ENCODE measurements at regions not wholly inside any gene's neighbourhood (a gene's known extent, or its start where the extent isn't known, plus 50 kb on each side); places are given as distances from the start of the nearest gene placed in this dataset.

DNA sequence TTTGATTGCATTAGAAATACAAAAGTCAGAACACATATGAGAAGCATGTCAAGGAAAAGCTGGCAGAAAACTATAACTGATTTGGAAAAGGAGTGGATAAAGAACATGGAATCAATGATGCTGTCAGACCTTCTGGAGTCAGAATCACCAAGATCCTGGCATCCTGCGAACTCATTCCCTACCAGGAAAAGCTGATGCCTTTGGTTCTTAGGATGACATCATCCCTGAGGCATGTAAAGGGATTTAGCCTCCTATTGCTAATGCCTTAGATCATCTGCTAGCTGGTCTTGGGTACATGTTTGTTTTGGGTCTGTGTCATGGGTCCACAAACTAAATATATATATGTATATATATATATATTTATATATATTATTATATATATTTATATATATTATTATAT lies 680.7 kb downstream of the EPHA4 start:
- DNase-seq = peak; percentile 14

DNA sequence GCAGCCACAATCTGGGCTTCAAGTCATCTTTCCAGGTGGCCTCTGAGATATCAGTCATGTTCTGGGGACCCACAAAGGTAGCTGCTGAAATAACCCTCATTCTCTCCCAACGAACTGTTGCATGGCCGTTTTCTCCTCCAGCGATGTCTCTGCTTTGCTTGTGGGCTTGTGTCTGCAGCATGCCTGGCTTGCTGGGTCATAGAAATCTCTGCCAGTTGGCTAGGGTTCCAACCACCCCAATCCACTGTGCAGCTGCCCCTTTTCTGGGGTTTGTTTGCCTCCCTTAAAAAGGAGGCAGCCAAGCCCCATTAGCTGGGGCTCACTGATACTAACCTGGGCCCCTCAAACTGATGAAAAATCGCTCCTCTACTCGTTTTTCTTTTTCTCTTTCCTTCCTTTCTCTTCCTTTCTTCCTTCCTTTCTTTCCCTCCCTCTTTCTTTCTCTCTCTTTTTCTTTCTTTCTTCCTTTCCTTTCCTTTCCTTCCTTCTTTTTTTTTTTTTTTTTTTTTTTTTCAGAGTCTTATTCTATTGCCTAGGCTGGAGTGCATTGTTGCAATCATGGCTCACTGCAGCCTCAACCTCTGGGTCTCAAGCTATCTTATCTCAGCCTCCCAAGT lies 680.0 kb downstream of the EPHA4 start:
- DNase-seq = no peak

DNA sequence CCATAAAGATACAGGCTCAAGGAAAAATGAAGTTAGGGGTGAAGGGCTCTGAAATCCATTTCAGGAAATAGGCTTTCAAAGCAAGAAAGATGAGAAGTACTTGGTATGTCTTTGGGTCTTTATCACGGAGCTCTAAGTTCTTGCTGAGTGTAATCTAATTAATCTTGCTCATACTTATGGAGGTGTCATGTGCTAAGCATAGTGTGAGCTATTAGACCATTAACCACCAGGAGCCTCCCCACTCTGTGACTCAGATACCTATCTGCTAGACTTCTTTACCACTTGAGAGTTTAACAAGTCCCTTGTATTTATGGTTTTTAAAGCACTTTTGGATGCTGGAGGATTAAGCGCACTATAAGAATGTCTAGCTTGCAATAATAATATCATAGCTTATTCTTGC lies 678.7 kb downstream of the EPHA4 start:
- DNase-seq = no peak

DNA sequence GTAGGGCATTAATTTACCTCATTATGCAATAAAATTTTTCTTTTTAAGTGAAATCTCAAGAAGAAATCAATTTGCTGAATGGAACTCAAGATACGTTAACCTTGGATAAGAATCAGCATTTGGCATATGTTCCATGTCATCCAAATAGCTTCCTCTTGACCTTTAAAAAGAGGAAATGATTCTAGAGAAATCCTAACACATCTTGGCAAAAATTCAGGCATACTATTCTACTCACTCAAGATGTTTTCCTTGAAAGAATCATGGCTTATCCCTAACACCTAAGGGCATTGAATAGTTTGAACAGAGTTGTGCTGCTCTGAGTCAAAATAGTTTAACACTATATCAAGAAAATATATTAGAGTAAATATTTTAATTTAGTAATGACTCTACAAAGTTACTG lies 678.0 kb downstream of the EPHA4 start:
- no peak for DNase-seq

DNA sequence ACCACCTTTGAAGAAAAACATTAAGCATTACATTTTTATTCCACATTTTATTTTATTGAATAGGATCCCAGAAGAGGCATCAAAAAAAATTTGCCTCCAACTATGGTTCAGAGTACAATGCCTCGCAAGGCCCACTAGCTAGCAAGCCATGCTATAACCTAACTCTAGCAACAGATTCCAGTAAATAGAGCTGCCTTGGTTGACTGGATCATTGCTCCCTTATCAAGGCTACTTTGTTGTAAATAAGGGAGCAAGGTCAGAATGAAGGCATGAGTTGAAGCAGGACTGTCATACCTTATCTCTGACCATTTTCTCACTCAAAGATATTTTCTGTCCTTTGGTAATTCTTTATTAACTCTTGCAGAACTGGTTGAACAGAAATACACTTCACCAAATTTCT lies 672.6 kb downstream of the EPHA4 start:
- DNase-seq = no peak

DNA sequence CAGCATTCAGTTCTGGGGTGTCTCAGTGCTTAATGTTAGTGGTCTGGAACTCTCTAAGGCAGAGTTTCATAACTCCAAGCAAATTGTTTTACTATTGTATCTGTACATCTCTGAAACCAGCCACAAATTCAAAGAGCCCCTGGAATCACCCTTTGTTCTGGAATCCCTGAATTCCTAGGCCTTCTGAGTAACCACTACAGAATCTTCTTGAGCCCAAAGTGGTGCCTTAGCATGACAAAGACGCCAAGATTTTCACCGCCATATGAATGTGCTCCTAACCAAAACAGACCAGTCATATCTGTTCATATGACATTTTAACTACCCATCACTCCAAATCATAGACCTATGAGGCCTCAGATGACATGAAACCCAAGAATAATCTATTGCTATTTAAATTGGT lies 668.1 kb downstream of the EPHA4 start:
- DNase-seq = no peak

DNA sequence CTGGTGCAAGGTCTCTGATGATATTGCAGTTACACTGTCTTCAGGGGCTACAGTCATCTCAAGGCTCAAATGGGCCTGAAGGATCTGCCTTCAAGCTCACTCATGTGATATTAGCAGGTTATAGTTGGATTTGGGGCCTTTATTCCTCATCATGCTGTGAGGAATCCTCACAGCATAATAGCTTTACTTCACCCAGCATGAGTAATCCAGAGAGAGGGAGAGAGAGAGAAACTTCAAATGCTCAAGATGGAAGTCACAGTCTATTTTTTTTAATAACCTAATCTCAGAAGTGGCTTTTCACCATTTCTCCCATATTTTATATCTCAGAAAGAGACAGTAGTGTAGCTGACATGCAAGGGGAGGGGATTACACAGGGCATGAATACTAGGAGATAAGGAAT lies 658.7 kb downstream of the EPHA4 start:
- DNase-seq = no peak

DNA sequence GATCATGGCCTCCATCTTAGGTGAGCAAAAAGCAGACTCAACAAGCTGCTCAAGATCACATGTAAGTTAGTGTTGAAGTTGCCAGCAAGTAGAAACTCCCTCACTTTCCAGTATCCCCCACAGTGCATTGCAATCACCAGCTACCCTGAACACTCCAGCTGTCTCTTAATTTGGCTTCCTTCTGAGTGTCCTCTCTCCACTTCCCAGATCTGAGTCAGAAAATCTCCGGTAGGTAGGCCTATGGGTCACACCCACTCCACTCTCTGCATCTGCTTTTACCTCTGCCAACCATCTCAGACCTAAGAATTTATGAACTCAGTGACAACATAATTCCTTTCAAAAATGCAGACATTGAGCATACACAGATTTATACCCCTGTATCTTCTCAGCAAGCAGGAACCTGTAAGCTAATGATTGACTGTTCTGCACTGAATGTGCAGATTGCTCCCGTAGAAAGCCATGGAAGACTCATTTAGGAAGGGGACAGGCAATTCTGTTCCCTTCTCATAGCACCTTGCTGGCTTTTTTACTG lies 656.9 kb downstream of the EPHA4 start:
- DNase-seq = no peak

DNA sequence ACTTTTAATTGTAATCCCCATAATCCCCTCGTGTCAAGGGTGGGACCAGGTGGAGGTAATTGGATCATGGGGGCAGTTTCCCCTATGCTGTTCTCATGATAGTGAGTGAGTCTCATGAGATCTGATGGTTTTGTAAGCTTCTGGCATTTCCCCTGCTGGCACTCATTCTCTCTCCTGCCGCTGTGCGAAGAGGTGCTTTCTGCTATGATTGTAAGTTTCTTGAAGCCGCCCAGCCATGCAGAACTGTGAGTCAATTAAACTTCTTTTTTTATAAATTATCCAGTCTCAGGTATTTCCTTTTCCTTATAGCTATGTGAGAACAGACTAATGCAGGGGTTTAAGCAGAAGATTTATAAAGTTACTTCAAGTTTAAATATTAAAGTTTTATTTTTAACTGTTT lies 655.2 kb downstream of the EPHA4 start:
- DNase-seq = no peak

DNA sequence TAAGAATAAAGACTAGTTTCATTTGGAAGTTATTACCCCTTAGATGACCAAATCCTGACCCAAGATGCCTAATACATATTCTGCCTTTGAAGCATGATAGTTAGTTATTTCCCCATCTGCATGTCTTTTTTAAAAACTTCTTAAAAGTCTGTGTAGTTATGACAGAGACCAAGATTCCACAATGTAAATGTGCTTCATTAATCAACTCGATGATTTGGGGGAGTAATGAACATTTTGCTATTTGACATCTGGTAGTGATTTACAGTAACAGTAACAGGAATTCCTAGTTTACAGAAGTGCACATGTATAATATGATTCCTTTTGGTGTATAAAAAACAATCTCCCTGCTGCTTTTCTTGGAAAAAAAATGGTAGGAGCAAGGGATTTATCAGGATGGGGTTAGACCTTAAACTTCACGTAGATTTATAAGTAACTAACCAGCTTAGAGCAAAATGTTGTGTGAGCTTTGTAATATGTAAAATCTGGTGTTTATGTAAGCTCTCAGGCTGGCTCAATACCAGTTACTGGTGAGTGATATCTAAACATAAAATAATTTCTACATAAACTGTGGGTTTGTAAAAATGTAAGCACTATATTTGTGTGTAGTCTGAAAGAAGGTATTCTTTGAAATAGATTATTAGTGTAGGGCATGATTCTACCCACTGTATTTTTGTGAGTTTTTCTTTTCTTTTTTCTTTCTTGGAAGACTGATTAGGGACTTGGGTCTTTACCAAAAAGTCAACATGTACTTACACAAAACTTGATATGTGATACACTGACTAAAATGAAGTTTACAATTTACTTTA lies 641.6 kb downstream of the EPHA4 start:
- DNase-seq = peak; percentile 29

DNA sequence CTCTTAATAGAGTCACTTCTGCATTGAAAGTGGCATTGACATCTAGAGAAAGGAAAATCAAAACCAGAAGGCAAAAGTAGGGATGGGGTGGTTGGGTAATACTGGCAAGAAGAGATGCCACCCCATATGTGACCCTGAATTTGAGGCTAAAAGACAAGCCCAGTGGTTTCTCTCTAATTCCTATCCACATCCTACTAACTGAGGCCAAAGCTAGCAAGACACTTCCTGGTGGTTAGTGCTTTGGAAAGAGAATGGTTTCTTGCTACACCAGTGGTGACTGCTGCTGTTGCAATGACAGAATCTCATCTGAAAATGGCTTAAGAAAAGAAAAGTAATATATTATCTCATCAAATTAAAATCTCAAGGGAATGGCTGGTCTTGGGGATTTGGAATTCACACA lies 640.6 kb downstream of the EPHA4 start:
- DNase-seq = no peak

DNA sequence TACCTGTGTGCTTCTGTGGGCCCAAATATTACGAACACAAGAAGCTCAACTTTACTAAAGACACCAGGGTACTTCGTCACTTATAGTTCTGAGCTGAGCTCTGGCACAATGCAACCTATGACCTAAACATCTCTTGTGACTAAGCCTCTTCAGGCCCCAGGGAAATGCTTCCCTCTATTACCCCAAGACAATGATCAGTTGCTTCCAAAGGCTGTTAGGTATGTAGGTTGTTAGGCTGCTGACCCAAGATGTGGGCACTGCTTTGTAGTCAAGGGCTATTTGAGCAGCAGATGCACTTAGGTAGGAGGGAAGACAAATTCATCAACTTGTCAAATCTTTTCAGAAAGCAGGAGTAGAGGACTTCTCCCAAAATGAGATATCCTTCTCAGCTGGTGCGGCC lies 640.1 kb downstream of the EPHA4 start:
- DNase-seq = no peak

DNA sequence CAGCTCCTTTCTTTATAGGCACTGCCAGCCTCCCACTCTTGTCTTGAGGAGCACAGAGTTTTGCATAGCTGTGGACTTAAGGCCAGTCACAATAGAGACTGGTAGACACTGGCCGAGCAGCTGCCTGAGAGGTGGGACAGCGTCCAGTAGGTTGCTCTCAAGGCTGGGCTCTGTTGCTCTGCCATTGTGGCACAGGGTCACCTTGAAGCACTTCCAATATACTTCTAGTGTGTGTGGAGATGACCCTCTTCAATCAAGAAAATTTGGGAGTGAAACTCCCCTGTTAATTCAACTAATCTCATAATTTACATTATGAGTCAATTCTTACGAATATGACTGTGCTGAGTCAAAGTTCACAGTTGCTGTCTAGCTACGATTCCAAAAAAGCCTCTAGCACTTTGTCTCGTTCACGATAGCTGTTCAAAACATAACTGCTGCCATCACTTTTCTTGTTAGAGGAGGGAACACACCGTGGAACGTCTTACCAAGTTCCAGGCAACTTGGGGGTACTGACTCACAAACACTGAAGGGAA lies 636.2 kb downstream of the EPHA4 start:
- no peak for DNase-seq

DNA sequence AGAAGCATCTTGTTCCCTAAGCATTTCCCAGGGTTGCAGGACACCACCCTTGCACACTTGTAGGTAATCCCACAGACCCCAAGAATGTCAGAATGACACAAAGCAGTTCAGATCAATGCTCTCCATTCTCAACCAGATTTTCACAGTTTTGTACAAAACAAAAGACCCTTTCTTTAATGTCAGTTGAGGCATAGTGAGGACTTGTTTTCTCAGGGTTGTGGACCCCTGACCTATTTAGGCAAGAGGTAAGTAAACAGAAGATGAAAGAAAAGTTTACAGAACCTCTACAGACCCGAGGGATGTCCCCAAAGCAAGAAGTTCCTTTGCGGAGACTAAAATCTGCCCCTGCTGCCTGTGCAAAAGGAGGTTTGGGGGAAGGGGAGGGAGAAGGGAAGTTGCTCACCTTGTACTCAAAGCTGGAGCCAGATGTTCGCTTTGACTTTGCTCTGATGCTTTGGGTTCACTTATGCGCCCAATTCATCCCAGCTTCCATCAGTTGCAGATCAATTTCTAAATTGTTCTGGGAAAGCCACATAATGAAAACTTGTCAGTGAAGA lies 635.4 kb downstream of the EPHA4 start:
- DNase-seq = no peak

DNA sequence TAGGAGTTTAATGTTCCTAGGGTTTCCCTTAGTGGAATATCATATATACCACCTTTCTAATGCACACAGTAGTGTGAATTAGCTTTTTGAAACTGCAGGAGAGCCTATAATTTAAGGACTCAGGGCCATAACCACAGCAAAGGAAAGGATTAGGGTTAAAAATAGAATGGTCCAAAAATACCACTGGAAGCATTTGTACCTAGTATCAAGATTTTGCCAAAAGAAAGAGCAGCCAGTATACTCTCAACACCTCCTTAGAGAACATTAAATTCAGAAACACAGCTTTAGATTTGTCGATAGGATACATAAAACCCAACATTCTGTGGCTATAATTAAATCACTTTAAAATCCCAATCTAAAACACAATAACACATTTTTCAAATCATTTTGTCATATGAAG lies 634.9 kb downstream of the EPHA4 start:
- DNase-seq = no peak

DNA sequence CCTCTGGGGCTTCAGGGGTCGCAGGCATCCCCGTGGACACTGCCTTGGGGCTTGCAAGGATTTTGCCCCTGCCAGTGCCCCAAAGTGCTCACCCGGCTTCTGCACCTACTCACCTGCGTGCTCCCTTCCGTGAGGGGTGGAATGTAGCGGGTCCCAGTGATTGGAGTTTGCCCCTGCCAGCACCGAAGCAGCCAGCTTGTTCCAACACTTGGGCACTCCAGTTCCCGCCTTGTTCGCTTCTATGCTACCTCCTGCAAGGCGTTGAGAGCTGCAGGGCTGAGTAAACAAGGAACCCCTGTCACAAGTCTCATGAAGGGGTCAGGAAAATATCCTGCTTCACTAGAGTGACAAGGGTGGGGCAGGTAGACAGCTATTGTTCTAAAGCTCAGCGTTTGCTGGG lies 631.5 kb downstream of the EPHA4 start:
- no peak for DNase-seq

DNA sequence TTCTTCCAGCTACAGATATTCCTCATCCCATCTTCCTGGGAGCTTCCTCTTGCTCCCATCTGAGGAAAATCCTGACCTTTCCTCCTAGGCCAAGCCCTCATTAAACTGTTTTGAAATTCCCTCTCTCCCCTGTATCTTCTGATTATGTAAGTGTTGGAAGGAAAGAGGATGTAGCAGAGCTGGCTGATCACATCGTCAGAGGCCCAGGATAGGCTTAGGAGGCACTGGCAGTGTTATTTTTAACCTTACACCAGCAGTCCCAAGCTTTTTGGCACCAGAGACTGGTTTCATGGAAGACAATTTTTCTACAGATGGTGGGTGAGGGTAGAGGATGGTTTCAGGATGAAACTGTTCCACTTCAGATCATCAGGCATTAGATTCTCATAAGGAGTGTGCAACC lies 630.4 kb downstream of the EPHA4 start:
- DNase-seq = no peak

DNA sequence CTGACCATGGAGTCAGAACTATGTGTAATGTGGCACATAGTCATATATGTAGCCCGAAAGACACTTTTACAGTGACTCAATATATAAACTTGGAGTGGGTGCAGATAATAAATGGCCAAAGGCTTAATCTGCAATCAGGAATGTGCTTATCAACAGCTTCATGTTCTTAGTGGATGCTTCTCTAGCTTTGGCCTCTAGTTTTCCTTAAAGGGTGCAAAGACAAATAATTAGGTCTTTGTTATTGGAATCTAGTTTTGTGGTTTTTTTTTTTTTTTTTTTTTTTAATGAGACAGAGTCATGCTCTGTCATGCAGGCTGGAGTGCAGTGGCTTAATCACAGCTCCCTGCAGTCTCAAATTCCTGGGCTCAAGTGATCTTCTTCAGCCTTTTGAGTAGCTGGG lies 625.6 kb downstream of the EPHA4 start:
- no peak for DNase-seq

DNA sequence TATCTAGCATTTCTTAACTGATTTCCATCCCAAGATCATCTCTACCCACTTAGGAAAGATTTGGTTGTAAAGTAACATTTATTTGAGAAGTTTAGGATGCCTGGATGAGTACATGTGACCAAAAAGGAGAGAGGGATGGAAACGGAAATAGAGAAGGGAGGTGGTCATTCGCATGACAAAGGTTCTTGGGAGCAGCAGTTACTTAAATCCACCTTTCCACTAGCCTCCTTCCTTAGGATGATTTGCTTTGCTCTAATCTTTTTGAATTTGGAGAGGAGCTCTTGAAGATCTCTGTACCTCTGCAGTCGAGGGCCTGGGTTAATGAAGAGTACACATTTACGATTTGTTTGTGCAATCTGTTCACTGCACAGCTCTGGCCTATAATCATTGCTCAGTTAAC lies 623.5 kb downstream of the EPHA4 start:
- no peak for DNase-seq

DNA sequence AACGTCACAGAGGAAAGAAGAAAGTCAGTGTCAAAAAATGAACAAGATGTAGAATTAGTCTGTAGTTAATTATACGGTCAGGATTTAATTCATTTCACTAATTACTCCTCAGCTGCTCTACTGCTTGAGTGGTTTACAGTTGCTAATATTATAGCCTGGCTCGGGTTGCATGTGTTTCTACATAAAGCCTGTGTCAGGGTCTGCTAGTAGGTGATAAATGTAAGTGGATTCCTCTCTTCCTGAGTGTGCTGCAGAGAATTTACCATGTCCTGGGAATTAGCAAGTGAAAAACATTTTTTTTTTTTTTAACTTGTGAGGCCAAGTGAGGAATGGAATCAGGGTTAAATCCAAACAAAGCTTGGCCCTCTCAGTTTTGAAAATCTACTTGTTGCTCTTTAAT lies 622.6 kb downstream of the EPHA4 start:
- DNase-seq = no peak

DNA sequence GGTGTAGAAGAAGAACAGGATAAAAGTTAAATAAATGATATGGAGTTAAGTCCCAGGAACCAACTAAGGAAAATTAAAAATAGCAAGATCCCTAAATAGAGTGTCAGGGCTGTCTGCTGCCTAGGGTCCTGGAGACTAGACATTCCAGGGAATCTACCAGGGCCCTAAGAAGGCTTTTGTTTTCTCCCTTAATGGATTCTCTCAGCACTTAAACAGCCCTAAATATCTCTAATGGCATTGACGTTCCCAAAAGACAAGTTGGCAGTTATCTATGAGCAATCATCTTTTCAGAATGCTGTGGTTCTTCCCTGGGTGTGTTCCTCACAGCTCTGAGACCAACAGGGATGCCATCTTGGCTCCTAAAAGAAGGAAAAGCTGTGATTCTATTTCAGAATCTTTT lies 616.3 kb downstream of the EPHA4 start:
- no peak for DNase-seq

DNA sequence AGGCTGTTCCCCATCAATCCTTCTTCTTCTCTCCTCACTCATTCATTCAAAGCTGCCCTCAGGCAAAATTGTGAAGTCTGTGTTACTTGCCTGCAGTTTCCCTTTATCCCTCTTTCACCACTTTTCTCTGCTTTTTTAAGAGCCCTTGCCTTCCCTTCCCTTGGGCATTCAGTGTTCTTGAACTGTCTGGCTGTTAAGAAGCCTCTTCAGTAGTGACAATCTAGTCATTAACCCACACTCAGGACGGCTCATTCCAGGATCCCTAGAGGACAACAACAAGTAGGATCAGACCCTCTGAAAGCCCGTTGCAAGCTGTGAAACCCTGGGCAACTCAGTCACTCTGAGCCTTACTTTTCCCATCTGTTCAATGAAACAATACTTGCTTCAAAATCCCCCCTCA lies 615.7 kb downstream of the EPHA4 start:
- peak; percentile 24 for DNase-seq

DNA sequence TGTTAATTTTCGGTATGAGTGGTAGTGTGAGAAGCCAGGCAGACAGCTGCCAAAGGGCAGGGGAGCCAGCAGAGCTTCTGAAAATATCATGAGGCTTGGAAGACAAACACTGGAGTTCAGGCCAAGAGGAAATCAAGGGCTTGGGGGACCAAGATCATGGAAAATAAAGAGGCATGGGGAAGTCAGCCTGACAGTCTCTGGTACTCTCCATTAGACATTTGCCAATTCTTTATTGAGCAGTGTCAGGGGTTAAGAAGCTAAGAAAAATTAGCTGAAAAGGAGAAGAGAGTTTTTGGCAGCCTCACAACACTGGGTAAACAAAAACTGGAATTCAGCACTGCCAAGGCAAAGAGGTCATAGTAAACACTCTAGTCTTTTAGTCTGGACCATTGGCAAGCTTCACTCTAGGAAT lies 612.7 kb downstream of the EPHA4 start:
- DNase-seq = no peak
